Muscle of leg (tissue), 3 donors: ENCODE measurements at regions not wholly inside any gene's neighbourhood (a gene's known extent, or its start where the extent isn't known, plus 50 kb on each side); places are given as distances from the start of the nearest gene placed in this dataset.

Experiments used
- DNase-seq: peaks from one replicate; pipeline ENCODE4 v3.0.0; 2013
- H3K27ac ChIP-seq: one replicate; pipeline ENCODE4 v1.5.1; 2013; ENCODE audit warnings: mild to moderate bottlenecking, low read length, control low read depth
- H3K27me3 ChIP-seq: one replicate; pipeline ENCODE4 v1.6.1; 2013; ENCODE audit warnings: low read length; ENCODE audit not compliant: control insufficient read depth, insufficient read depth
- H3K36me3 ChIP-seq: one replicate; pipeline ENCODE4 v1.6.1; 2013; ENCODE audit warnings: low read length; ENCODE audit not compliant: control insufficient read depth, insufficient read depth
- H3K4me1 ChIP-seq: one replicate; pipeline ENCODE4 v1.6.1; 2013; ENCODE audit warnings: low read length; ENCODE audit not compliant: control insufficient read depth, insufficient read depth
- H3K4me3 ChIP-seq: one replicate; pipeline ENCODE4 v1.5.1; 2013; ENCODE audit warnings: low read length, control low read depth
- H3K9me3 ChIP-seq: replicated peaks from 2 replicates; pipeline ENCODE4 v1.6.1; 2013; ENCODE audit warnings: low read depth, low read length; ENCODE audit not compliant: control insufficient read depth
- WGBS: methylation state at CpG from one replicate; pipeline ENCODE4 v1.1.5; 2013; ENCODE audit warnings: missing lambda C conversion rate; ENCODE audit not compliant: insufficient coverage; 5-methylcytosine and 5-hydroxymethylcytosine counted together

- Histone ChIP-seq H3K4me3 (no peak overlapping the region), H3K9me3 (no peaks in the 10 kb centered on the region), H3K27ac (no peak overlapping the region), H3K36me3 (no peaks in the 10 kb centered on the region), H3K27me3 (no peaks in the 10 kb centered on the region), H3K4me1 (no peaks in the 10 kb centered on the region)
- peak; percentile 16 for DNase-seq
- WGBS = no CpG with 5 or more reads among the region's 2 CpGs
These were observed 822.4 kb upstream of the CADM2 start for GRCh38 chr3:84136425-84136824.

DNA sequence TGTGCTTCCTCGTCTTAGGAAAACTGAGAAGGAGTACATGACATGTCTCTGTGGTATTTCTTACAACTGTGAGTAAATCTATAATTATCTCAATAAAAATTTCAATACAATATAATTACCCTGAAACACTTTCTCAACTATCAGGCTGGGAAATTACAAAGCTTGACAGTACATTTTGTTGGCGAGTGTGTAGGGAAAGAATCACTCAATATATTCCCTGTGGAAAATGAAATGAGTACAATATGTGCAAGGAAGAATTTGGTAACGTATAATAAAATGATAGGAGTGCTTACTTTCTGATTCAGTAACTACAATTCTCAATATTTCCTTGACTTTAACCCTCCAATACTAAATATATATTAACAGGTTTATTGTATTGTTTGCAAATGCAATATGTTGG is 818.2 kb upstream of the CADM2 start:
- no CpG with 5 or more reads among the region's 3 CpGs for WGBS
- H3K36me3 ChIP-seq = no peaks in the 10 kb centered on the region
- H3K27ac ChIP-seq = no peak overlapping the region

DNA sequence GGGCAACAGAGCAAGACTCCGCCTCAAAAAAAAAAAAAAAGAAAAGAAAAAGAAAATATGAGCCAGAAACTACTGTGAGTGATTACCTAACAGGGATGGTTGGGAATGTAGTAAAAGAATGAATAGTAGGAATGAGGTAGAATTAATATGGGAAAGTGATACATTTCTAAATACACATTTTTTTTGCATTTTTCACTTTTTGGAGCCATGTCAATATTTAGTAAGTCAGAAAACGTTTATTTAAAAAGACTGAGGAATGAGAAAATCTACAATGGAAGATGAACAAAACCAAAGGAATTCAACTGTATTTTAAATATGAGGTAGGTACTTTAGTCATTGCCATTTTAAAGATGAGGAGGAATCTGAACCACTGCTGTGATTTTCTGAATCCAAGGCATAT is 817.2 kb upstream of the CADM2 start:
- Histone ChIP-seq H3K27me3 (no peaks in the 10 kb centered on the region), H3K4me3 (no peak overlapping the region), H3K27ac (no peak overlapping the region), H3K9me3 (no peaks in the 10 kb centered on the region), H3K4me1 (no peaks in the 10 kb centered on the region), H3K36me3 (no peaks in the 10 kb centered on the region)
- peak; percentile 11 for DNase-seq
- 100% methylated on average over 1 of the region's 2 CpGs for WGBS

More for the DNA sequence above, 818.2 kb upstream of the CADM2 start:
- no peaks in the 10 kb centered on the region for H3K9me3 ChIP-seq
- H3K4me3 ChIP-seq = no peak overlapping the region
- H3K27me3 ChIP-seq = no peaks in the 10 kb centered on the region
- H3K4me1 ChIP-seq = no peaks in the 10 kb centered on the region
- peak; percentile 86 for DNase-seq

DNA sequence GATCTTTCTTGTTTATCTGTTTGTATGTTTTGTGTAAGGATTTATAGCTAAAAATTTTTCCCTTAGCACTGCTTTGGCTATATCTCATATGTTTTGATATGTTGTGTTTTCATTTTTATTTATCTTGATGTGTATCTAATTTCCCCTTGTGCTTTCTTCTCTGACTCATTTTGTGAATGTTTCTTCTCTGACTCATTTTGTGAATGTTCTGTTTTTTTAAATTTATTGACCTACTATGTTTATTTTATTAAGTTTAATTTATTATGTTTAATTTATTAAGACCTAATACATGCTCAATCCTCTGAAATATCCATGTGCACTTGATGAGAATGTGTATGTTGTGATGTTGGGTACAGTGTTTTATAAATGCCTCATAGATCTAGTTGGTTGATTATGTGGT is 793.5 kb upstream of the CADM2 start:
- no peaks in the 10 kb centered on the region for H3K27me3 ChIP-seq
- H3K4me1 ChIP-seq = no peaks in the 10 kb centered on the region
- DNase-seq = no peak
- H3K4me3 ChIP-seq = no peak overlapping the region
- no peaks in the 10 kb centered on the region for H3K36me3 ChIP-seq
- H3K27ac ChIP-seq = no peak overlapping the region
- H3K9me3 ChIP-seq = peaks cover 2% of the 10 kb centered on the region

GRCh38 chr3:84175449-84175848 is 783.3 kb upstream of the CADM2 start:
- WGBS = no CpG with 5 or more reads among the region's 5 CpGs

GRCh38 chr3:84184937-84185336 is 773.9 kb upstream of the CADM2 start:
- Histone ChIP-seq H3K27ac (no peak overlapping the region), H3K9me3 (no peaks in the 10 kb centered on the region), H3K36me3 (no peaks in the 10 kb centered on the region), H3K27me3 (no peaks in the 10 kb centered on the region), H3K4me1 (no peaks in the 10 kb centered on the region), H3K4me3 (no peak overlapping the region)
- DNase-seq = peak; percentile 2
- no CpG with 5 or more reads among the region's 2 CpGs for WGBS

More at GRCh38 chr3:84175449-84175848, 783.3 kb upstream of the CADM2 start:
- no peaks in the 10 kb centered on the region for H3K36me3 ChIP-seq
- no peaks in the 10 kb centered on the region for H3K4me1 ChIP-seq
- H3K9me3 ChIP-seq = no peaks in the 10 kb centered on the region
- H3K4me3 ChIP-seq = no peak overlapping the region
- DNase-seq = no peak
- no peak overlapping the region for H3K27ac ChIP-seq
- no peaks in the 10 kb centered on the region for H3K27me3 ChIP-seq

DNA sequence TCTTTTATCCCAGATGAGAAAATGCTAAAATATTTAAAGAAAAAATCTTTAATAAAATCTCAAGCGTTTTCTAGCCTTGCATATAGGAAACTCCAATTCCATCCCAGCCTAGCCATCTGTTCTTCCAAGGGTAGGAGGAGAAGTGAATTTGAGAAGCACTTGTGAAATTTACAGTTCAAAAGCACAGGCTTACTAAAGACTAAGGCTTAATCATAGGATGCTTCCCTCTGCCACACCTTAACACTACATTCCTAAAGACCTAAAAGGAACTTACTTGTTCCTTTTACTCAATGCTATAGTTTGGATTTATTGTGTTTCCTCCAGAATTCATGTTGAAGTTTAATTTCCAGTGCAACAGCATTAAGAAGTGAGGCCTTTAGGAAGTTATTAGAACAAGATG is 764.8 kb upstream of the CADM2 start:
- H3K36me3 ChIP-seq = no peaks in the 10 kb centered on the region
- H3K27me3 ChIP-seq = no peaks in the 10 kb centered on the region
- no peak overlapping the region for H3K4me3 ChIP-seq
- H3K9me3 ChIP-seq = peaks cover 12% of the 10 kb centered on the region
- no peaks in the 10 kb centered on the region for H3K4me1 ChIP-seq
- H3K27ac ChIP-seq = no peak overlapping the region
- no CpG with 5 or more reads among the region's 1 CpG for WGBS
- no peak for DNase-seq

DNA sequence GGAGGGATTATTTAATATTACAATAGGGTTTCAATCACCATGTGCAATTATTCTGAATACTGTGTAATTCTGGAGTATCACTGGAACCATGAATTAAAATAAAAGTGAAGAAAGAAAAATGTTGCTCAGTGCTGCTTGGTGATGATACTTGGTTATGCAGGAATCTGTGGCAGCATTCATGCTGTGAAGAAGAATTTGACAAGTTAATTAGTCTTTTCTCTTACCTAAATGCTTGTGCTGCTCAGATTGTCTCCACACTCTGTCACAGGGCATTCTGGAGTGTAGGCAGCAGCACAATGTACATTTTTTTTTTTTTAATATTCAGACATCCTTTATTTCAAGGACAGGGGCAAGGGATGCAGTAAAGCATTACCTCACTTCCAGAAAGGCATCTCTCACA is 749.3 kb upstream of the CADM2 start:
- H3K4me1 ChIP-seq = no peaks in the 10 kb centered on the region
- H3K9me3 ChIP-seq = no peaks in the 10 kb centered on the region
- no peak overlapping the region for H3K27ac ChIP-seq
- no peak overlapping the region for H3K4me3 ChIP-seq
- no peaks in the 10 kb centered on the region for H3K27me3 ChIP-seq
- no peak for DNase-seq
- H3K36me3 ChIP-seq = no peaks in the 10 kb centered on the region

DNA sequence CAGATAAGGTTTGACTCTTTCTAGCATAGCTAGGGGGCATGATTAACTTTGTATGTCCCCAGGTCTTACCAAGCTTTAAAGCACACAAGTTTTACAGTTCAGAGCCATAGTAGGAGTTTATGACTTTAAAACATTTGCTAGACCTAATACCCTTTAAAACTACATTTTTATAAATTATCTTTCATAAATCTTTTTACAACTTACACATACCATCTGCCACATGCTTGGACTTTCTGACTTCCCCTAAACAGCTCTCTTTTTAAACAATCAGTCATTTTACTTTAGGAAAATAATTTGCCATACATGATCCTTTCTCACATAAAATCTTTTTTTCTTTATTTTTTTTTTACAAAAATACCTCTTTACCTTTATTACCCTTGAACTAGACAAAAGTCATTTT is 735.3 kb upstream of the CADM2 start:
- Histone ChIP-seq H3K27me3 (no peaks in the 10 kb centered on the region), H3K4me3 (no peak overlapping the region), H3K4me1 (no peaks in the 10 kb centered on the region), H3K27ac (no peak overlapping the region), H3K36me3 (no peaks in the 10 kb centered on the region), H3K9me3 (peaks cover 23% of the 10 kb centered on the region)
- no peak for DNase-seq

GRCh38 chr3:84224262-84224661 is 734.5 kb upstream of the CADM2 start:
- no peak overlapping the region for H3K27ac ChIP-seq
- WGBS = 67% methylated on average over 1 of the region's 2 CpGs
- peaks cover 23% of the 10 kb centered on the region for H3K9me3 ChIP-seq
- no peaks in the 10 kb centered on the region for H3K4me1 ChIP-seq
- no peak for DNase-seq
- no peaks in the 10 kb centered on the region for H3K36me3 ChIP-seq
- no peak overlapping the region for H3K4me3 ChIP-seq
- H3K27me3 ChIP-seq = no peaks in the 10 kb centered on the region

GRCh38 chr3:84236261-84236660 is 722.5 kb upstream of the CADM2 start:
- H3K4me3 ChIP-seq = no peak overlapping the region
- H3K36me3 ChIP-seq = no peaks in the 10 kb centered on the region
- no peaks in the 10 kb centered on the region for H3K27me3 ChIP-seq
- H3K4me1 ChIP-seq = no peaks in the 10 kb centered on the region
- DNase-seq = no peak
- H3K9me3 ChIP-seq = peaks cover 4% of the 10 kb centered on the region
- no CpG with 5 or more reads among the region's 4 CpGs for WGBS
- no peak overlapping the region for H3K27ac ChIP-seq
